A549 (cell line): ENCODE measurements at regions not wholly inside any gene's neighbourhood (a gene's known extent, or its start where the extent isn't known, plus 50 kb on each side); places are given as distances from the start of the nearest gene placed in this dataset.

Experiments used
- ATAC-seq, 2 experiments: fragments of 200-7000 bp in 1 of 2; fragments of >200 bp in 1 of 2; cut with Nextera tagmentation in 1 of 2; cut with Tn5 transposase in 1 of 2; 3 replicates each; pipeline versions ENCODE4 v1.8.0 to v1.9.1; 2018 to 2020; ENCODE audit warnings: mild to moderate bottlenecking in 1 of 2, moderate library complexity in 1 of 2
- CTCF ChIA-PET: fragments of 300-600 bp; sonication (Branson Sonifier 250); formaldehyde crosslinking; extraction: SDS; loops from one replicate; lab custom pipeline; 2021; ENCODE audit warnings: antibody characterized with exemption, inconsistent platforms; lab: Yijun Ruan, JAX
- POLR2A ChIA-PET: fragments of 350-600 bp; formaldehyde crosslinking; extraction: SDS; loops from one replicate; lab custom pipeline; 2021; ENCODE audit warnings: antibody characterized with exemption, inconsistent platforms; lab: Yijun Ruan, JAX
- DNase-seq, 2 experiments: peaks; one replicate each; pipeline versions ENCODE4 v3.0.0 to v3.0.0-alpha.2; 2011 to 2016; ENCODE audit warnings: low read depth in 1 of 2, low spot score in 1 of 2
- FAIRE-seq: peaks from 2 replicates; lab custom pipeline; 2011; peaks lifted over from hg19 to GRCh38; lab: Jason Lieb, UNC
- H3K27ac ChIP-seq, 2 experiments: fragments of >200 bp; sonication (Bioruptor Twin); formaldehyde crosslinking; 3 replicates each; pipeline ENCODE4 v1.5.1; 2016 to 2017
- H3K4me1 ChIP-seq: fragments of >200 bp; sonication (Bioruptor Twin); formaldehyde crosslinking; 3 replicates; pipeline ENCODE4 v1.6.1; 2016
- H3K4me2 ChIP-seq: fragments of >200 bp; sonication (Bioruptor Twin); formaldehyde crosslinking; 3 replicates; pipeline ENCODE4 v1.6.1; 2016
- H3K4me3 ChIP-seq: fragments of >200 bp; sonication (Bioruptor Twin); formaldehyde crosslinking; 3 replicates; pipeline ENCODE4 v1.5.1; 2016
- H3K9me3 ChIP-seq: fragments of >200 bp; sonication (Bioruptor Twin); formaldehyde crosslinking; 3 replicates; pipeline ENCODE4 v1.6.1; 2016
- CHD2 ChIP-seq: fragments of 150-350 bp; IDR thresholded peaks from 2 replicates; pipeline ENCODE4 v1.6.1; 2014; ENCODE audit warnings: low read length; ENCODE audit not compliant: partially characterized antibody
- CTCF ChIP-seq: fragments of >200 bp; sonication (Bioruptor Twin); formaldehyde crosslinking; IDR thresholded peaks from 3 replicates; pipeline ENCODE4 v1.5.1; 2016
- ELK1 ChIP-seq: fragments of 150-350 bp; IDR thresholded peaks from 2 replicates; pipeline ENCODE4 v1.6.1; 2014; ENCODE audit warnings: low read depth, mild to moderate bottlenecking, low read length
- GATA3 ChIP-seq: IDR thresholded peaks from 2 replicates; pipeline ENCODE4 v1.6.1; 2012; ENCODE audit warnings: borderline replicate concordance
- HMGXB4 ChIP-seq: fragments of 250-450 bp; sonication (Bioruptor Pico); IDR thresholded peaks from 2 replicates; pipeline ENCODE4 v1.5.0; 2021; ENCODE audit warnings: mild to moderate bottlenecking, moderate library complexity, borderline replicate concordance
- MAFK ChIP-seq: fragments of 450-650 bp; IDR thresholded peaks from 2 replicates; pipeline ENCODE4 v1.6.1; 2014; ENCODE audit not compliant: partially characterized antibody
- NFE2L2 ChIP-seq: fragments of 150-350 bp; conservative IDR thresholded peaks from 2 replicates; pipeline ENCODE4 v1.6.1; 2014; ENCODE audit warnings: low read length
- NPAS2 ChIP-seq: fragments of 250-450 bp; sonication (Bioruptor Pico); IDR thresholded peaks from 2 replicates; pipeline ENCODE4 v1.8.0; 2022; ENCODE audit warnings: mild to moderate bottlenecking, moderate library complexity, borderline replicate concordance
- NR3C1 ChIP-seq: fragments of >200 bp; sonication (Bioruptor Twin); formaldehyde crosslinking; IDR thresholded peaks from 3 replicates; pipeline ENCODE4 v1.6.1; 2017
- PBX3 ChIP-seq: IDR thresholded peaks from 2 replicates; pipeline ENCODE4 v1.6.1; 2012
- POLR2A ChIP-seq: IDR thresholded peaks from 2 replicates; pipeline ENCODE4 v1.6.1; 2012; ENCODE audit warnings: mild to moderate bottlenecking, low read length
- POLR2AphosphoS2 ChIP-seq: conservative IDR thresholded peaks from 2 replicates; pipeline ENCODE4 v1.6.1; 2012; ENCODE audit warnings: low read length, improper control_type of control experiment, inconsistent platforms
- RCOR1 ChIP-seq: fragments of 150-350 bp; IDR thresholded peaks from 2 replicates; pipeline ENCODE4 v1.6.1; 2014; ENCODE audit warnings: antibody characterized with exemption, low read length, low read depth
- RFX5 ChIP-seq: fragments of 450-650 bp; IDR thresholded peaks from 2 replicates; pipeline ENCODE4 v1.7.1; 2014; ENCODE audit warnings: antibody characterized with exemption, mild to moderate bottlenecking, moderate library complexity
- RNF2 ChIP-seq: fragments of 200-600 bp; sonication (generic); IDR thresholded peaks from 2 replicates; pipeline ENCODE4 v1.6.1; 2016; ENCODE audit warnings: low read depth, mild to moderate bottlenecking, antibody characterized with exemption, moderate library complexity, borderline replicate concordance
- ZC3H11A ChIP-seq: fragments of 450-650 bp; IDR thresholded peaks from 2 replicates; pipeline ENCODE4 v1.6.1; 2014; ENCODE audit warnings: antibody characterized with exemption, mild to moderate bottlenecking
- ZSCAN20 ChIP-seq: fragments of 250-450 bp; sonication (Bioruptor Pico); IDR thresholded peaks from 2 replicates; pipeline ENCODE4 v1.8.0; 2022; ENCODE audit warnings: mild to moderate bottlenecking, moderate library complexity
- WGBS: methylation state at CpG from one replicate; pipeline ENCODE4 v1.1.6; 2017; ENCODE audit errors: missing lambda C conversion rate; 5-methylcytosine and 5-hydroxymethylcytosine counted together

- ChIA-PET POLR2A (no interaction called here), CTCF (no interaction called here)
- H3K9me3 ChIP-seq, result no peaks in the 10 kb centered on the region
- ATAC-seq (no peak), FAIRE-seq (no peak), DNase-seq (no peak)
- no peak overlapping the region for H3K4me2 ChIP-seq
- H3K4me1 ChIP-seq, result 0 out of 3 replicates have a peak, but pooled peaks cover 3% of the 10 kb centered on the region
- 87% methylated on average over 2 of the region's 2 CpGs for WGBS
- TF ChIP-seq CTCF (no peak), RCOR1 (no peak), POLR2A (no peak)
- H3K4me3 ChIP-seq, result no peak overlapping the region
- H3K27ac ChIP-seq, result no peak overlapping the region
Observed at GRCh38 chr16:79752396-79752795, 151.9 kb upstream of the MAF start.

GRCh38 chr16:79751471-79752184 lies 151.1 kb upstream of the MAF start:
- ChIA-PET POLR2A (no interaction called here), CTCF (no interaction called here)
- ATAC-seq (no peak), DNase-seq (no peak), FAIRE-seq (no peak)
- WGBS, result 93% methylated on average over 4 of the region's 4 CpGs
- H3K27ac ChIP-seq, result no peak overlapping the region
- no peaks in the 10 kb centered on the region for H3K9me3 ChIP-seq
- no peak for TF ChIP-seq ZSCAN20
- 0 out of 3 replicates have a peak, but pooled peaks cover 3% of the 10 kb centered on the region for H3K4me1 ChIP-seq
- H3K4me3 ChIP-seq, result no peak overlapping the region
- no peak overlapping the region for H3K4me2 ChIP-seq

- H3K4me3 ChIP-seq, result no peak overlapping the region
- no peak overlapping the region for H3K4me2 ChIP-seq
- H3K4me1 ChIP-seq, result 0 out of 3 replicates have a peak, but pooled peaks cover 3% of the 10 kb centered on the region
- WGBS, result 70% methylated on average over 4 of the region's 4 CpGs
- H3K9me3 ChIP-seq, result no peaks in the 10 kb centered on the region
- no peak overlapping the region for H3K27ac ChIP-seq
- TF ChIP-seq RNF2 (no peak), NR3C1 (no peak), ELK1 (no peak), NFE2L2 (no peak), POLR2AphosphoS2 (no peak), RFX5 (no peak), NPAS2 (CRISPR knock-in tag) (no peak), CHD2 (no peak), PBX3 (no peak), MAFK (no peak), HMGXB4 (CRISPR knock-in tag) (no peak), GATA3 (no peak), ZC3H11A (no peak)
- ChIA-PET POLR2A (no interaction called here), CTCF (interaction anchor here (0.6 kb wide), 1 partner anchor 12 kb away, joined by 3 read pairs; no protein-coding TSS in a partner anchor)
- no peak for ATAC-seq
- no peak for DNase-seq
- no peak for FAIRE-seq
Observed at GRCh38 chr16:79750311-79750710, 149.8 kb upstream of the MAF start.
